ENCODE measurements at regions not wholly inside any gene's neighbourhood (a gene's known extent, or its start where the extent isn't known, plus 50 kb on each side); places are given as distances from the start of the nearest gene placed in this dataset.

GRCh38 chr17:13118311-13118710 lies 100.5 kb upstream of the ELAC2 start:
- DNase-seq (ENCODE audit: low read depth in 2 of 2): no peak
- TF ChIP-seq EZH2 (IDR thresholded peaks at IDR 0.05; ENCODE audit: low read length, missing control alignments) (no peak), CTCF (conservative IDR thresholded peaks at IDR 0.05 in 1 of 2, IDR thresholded peaks at IDR 0.05 in 1 of 2; ENCODE audit: low read depth in 1 of 2, low read length in 2 of 2) (no peak)
- Histone ChIP-seq H3K4me3 (replicated peaks in 1 of 4; ENCODE audit: control extremely low read depth in 1 of 4, insufficient read depth in 1 of 4, low read depth in 3 of 4, low read length in 4 of 4) (no peak overlapping the region), H3K9ac (ENCODE audit: insufficient read depth, low read length) (no peak overlapping the region), H4K20me1 (ENCODE audit: control insufficient read depth, extremely low read depth, insufficient read depth, low read length) (no peaks in the 10 kb centered on the region), H3K79me2 (ENCODE audit: control insufficient read depth, insufficient read depth, low read length) (no peaks in the 10 kb centered on the region), H3K9me3 (ENCODE audit: control insufficient read depth, insufficient read depth, low read depth, low read length) (no peaks in the 10 kb centered on the region), H3K27me3 (ENCODE audit: control insufficient read depth, insufficient read depth, low read length) (no peaks in the 10 kb centered on the region), H3K4me2 (ENCODE audit: extremely low read depth, insufficient read depth, low read length) (no peak overlapping the region), H3K27ac (ENCODE audit: insufficient read depth, low read length) (no peak overlapping the region), H3K4me1 (ENCODE audit: control insufficient read depth, extremely low read depth, insufficient read depth, low read length) (no peaks in the 10 kb centered on the region), H2AFZ (ENCODE audit: low read length) (no peak overlapping the region), H3K36me3 (ENCODE audit: control insufficient read depth, insufficient read depth, low read length) (no peaks in the 10 kb centered on the region)

- Histone ChIP-seq H2AFZ (ENCODE audit: low read length) (no peak overlapping the region), H3K4me1 (ENCODE audit: control insufficient read depth, extremely low read depth, insufficient read depth, low read length) (no peaks in the 10 kb centered on the region), H3K4me3 (replicated peaks in 1 of 4; ENCODE audit: control extremely low read depth in 1 of 4, insufficient read depth in 1 of 4, low read depth in 3 of 4, low read length in 4 of 4) (no peak overlapping the region), H3K79me2 (ENCODE audit: control insufficient read depth, insufficient read depth, low read length) (no peaks in the 10 kb centered on the region), H3K4me2 (ENCODE audit: extremely low read depth, insufficient read depth, low read length) (no peak overlapping the region), H3K27ac (ENCODE audit: insufficient read depth, low read length) (no peak overlapping the region), H3K27me3 (ENCODE audit: control insufficient read depth, insufficient read depth, low read length) (no peaks in the 10 kb centered on the region), H4K20me1 (ENCODE audit: control insufficient read depth, extremely low read depth, insufficient read depth, low read length) (no peaks in the 10 kb centered on the region), H3K9ac (ENCODE audit: insufficient read depth, low read length) (no peak overlapping the region), H3K36me3 (ENCODE audit: control insufficient read depth, insufficient read depth, low read length) (no peaks in the 10 kb centered on the region), H3K9me3 (ENCODE audit: control insufficient read depth, insufficient read depth, low read depth, low read length) (no peaks in the 10 kb centered on the region)
- TF ChIP-seq EZH2 (IDR thresholded peaks at IDR 0.05; ENCODE audit: low read length, missing control alignments) (no peak), CTCF (conservative IDR thresholded peaks at IDR 0.05 in 1 of 2, IDR thresholded peaks at IDR 0.05 in 1 of 2; ENCODE audit: low read depth in 1 of 2, low read length in 2 of 2) (no peak)
- no peak for DNase-seq (ENCODE audit: low read depth in 2 of 2)
Measured at GRCh38 chr17:13117616-13118015, 99.8 kb upstream of the ELAC2 start.

- no peak for TF ChIP-seq EZH2 (IDR thresholded peaks at IDR 0.05; ENCODE audit: low read length, missing control alignments)
- TF ChIP-seq CTCF (conservative IDR thresholded peaks at IDR 0.05 in 1 of 2, IDR thresholded peaks at IDR 0.05 in 1 of 2; ENCODE audit: low read depth in 1 of 2, low read length in 2 of 2): peak; percentile 70 to 92
- Histone ChIP-seq H3K4me3 (replicated peaks in 1 of 4; ENCODE audit: control extremely low read depth in 1 of 4, insufficient read depth in 1 of 4, low read depth in 3 of 4, low read length in 4 of 4) (peak overlapping the region in 3 of 4 experiments; percentile 19 to 52 (median 31)), H3K4me2 (ENCODE audit: extremely low read depth, insufficient read depth, low read length) (peak overlapping the region; percentile 59), H3K36me3 (ENCODE audit: control insufficient read depth, insufficient read depth, low read length) (no peaks in the 10 kb centered on the region), H3K9me3 (ENCODE audit: control insufficient read depth, insufficient read depth, low read depth, low read length) (no peaks in the 10 kb centered on the region), H3K27me3 (ENCODE audit: control insufficient read depth, insufficient read depth, low read length) (no peaks in the 10 kb centered on the region), H3K79me2 (ENCODE audit: control insufficient read depth, insufficient read depth, low read length) (no peaks in the 10 kb centered on the region), H4K20me1 (ENCODE audit: control insufficient read depth, extremely low read depth, insufficient read depth, low read length) (no peaks in the 10 kb centered on the region), H3K4me1 (ENCODE audit: control insufficient read depth, extremely low read depth, insufficient read depth, low read length) (no peaks in the 10 kb centered on the region), H3K9ac (ENCODE audit: insufficient read depth, low read length) (no peak overlapping the region), H3K27ac (ENCODE audit: insufficient read depth, low read length) (no peak overlapping the region), H2AFZ (ENCODE audit: low read length) (peak overlapping the region; percentile 47)
- DNase-seq (ENCODE audit: low read depth in 2 of 2): peak; percentile 52 to 79
Measured at GRCh38 chr17:13114601-13115031, 96.8 kb upstream of the ELAC2 start.

Data from fibroblast of lung (primary cell).